Activated T-cell treated with anti-CD3 and anti-CD28 coated beads, Interleukin-2, amount 50 U/mL, for 4 hours (primary cell): ENCODE measurements at regions not wholly inside any gene's neighbourhood (a gene's known extent, or its start where the extent isn't known, plus 50 kb on each side); places are given as distances from the start of the nearest gene placed in this dataset.
"Not testable (repeated sequence)": the region's sequence is repeated elsewhere in the genome, so short reads cannot be mapped to it uniquely, and the experiment has no call there.

Experiments
- ATAC-seq, 2 donors: fragments of 200-7000 bp; cut with Tn5 transposase; one replicate each; pipeline ENCODE4 v1.10.0; 2021
- DNase-seq: peaks from one replicate; pipeline ENCODE4 v3.0.0-alpha.2; 2020
- H3K27me3 Mint-ChIP-seq: one replicate; pipeline ENCODE4 v1.8.0; 2021; ENCODE audit warnings: low read depth, mixed read lengths
- H3K36me3 Mint-ChIP-seq: one replicate; pipeline ENCODE4 v1.8.0; 2022; ENCODE audit warnings: mixed read lengths; ENCODE audit not compliant: insufficient read depth
- H3K4me1 Mint-ChIP-seq: one replicate; pipeline ENCODE4 v1.8.0; 2021; ENCODE audit warnings: low read depth, mixed read lengths
- H3K4me3 Mint-ChIP-seq: one replicate; pipeline ENCODE4 v1.8.0; 2021; ENCODE audit warnings: mild to moderate bottlenecking, moderate library complexity, mixed read lengths
- H3K9me3 Mint-ChIP-seq: one replicate; pipeline ENCODE4 v1.8.0; 2021; ENCODE audit warnings: mixed read lengths

- Mint-ChIP-seq H3K27me3 (no peaks in the 10 kb centered on the region), H3K4me3 (no peak overlapping the region), H3K36me3 (no peaks in the 10 kb centered on the region), H3K9me3 (no peaks in the 10 kb centered on the region), H3K4me1 (peaks cover 11% of the 10 kb centered on the region)
- DNase-seq = no peak
- ATAC-seq = no peak
Measured at GRCh38 chr1:229006121-229006870, 264.6 kb upstream of the RAB4A start.

DNA sequence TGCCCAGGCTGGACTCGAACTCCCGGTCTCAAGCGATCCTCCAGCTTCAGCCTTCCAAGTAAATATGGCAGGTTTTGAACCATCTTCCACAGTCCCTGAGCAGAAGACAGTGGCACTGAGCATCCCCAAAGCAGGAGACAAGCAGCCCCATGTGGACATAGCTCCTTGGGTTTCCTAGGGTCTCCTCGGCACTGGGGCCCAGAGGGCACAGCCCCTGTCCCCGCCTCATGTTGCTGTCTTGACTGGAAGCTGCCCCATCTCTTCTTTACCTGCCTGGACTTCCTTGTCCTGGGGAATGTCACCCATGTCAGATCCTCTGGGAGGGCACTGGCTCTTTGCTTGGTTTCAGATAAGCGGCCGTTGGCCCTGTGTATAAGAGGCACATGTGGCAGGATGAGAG, 263.7 kb upstream of the RAB4A start:
- H3K27me3 Mint-ChIP-seq = no peaks in the 10 kb centered on the region
- ATAC-seq = no peak
- H3K9me3 Mint-ChIP-seq = no peaks in the 10 kb centered on the region
- peaks cover 5% of the 10 kb centered on the region for H3K4me1 Mint-ChIP-seq
- no peak overlapping the region for H3K4me3 Mint-ChIP-seq
- H3K36me3 Mint-ChIP-seq = no peaks in the 10 kb centered on the region
- no peak for DNase-seq

GRCh38 chr1:229007701-229008100, 263.2 kb upstream of the RAB4A start:
- Mint-ChIP-seq H3K27me3 (no peaks in the 10 kb centered on the region), H3K36me3 (no peaks in the 10 kb centered on the region), H3K4me1 (peaks cover 1% of the 10 kb centered on the region), H3K9me3 (no peaks in the 10 kb centered on the region), H3K4me3 (no peak overlapping the region)
- DNase-seq = no peak
- ATAC-seq = no peak

DNA sequence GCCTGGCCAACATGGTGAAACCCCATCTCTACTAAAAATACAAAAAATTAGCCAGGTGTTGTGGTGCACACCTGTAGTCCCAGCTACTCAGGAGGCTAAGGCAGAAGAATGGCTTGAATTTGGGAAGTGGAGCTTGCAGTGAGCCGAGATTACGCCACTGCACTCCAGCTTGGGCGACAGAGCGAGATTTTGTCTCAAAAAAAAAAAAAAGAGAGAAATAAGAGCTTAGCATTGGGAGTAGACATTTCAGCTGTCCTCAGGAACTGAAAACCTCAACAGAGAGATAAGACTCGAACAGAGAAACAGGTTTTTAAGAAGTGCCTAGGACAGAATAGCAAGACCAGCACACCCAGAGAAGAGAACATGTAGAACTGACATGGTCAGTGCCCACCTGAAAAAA, 262.6 kb upstream of the RAB4A start:
- ATAC-seq, H3K4me1 Mint-ChIP-seq, DNase-seq: not testable (repeated sequence)

DNA sequence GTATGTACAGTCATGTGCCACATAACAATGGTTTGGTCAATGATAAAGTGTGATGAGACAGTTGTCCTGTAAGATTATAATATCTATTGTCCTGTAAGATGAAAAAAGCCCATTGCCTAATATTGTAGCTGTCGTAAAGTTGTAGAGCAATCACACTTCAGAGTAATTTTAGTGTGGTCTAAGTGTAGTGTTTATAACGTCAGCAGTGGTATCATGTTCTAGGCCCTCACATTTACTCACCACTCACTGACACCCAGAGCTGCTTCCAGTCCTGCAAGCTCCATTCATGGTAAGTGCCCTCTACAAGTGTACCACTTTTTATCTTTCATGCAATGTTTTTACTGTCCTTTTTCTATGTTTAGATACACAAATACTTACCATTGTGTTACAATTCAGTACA, 259.9 kb upstream of the RAB4A start:
- Mint-ChIP-seq H3K27me3 (peaks cover 4% of the 10 kb centered on the region), H3K36me3 (no peaks in the 10 kb centered on the region), H3K4me3 (no peak overlapping the region), H3K9me3 (no peaks in the 10 kb centered on the region), H3K4me1 (no peaks in the 10 kb centered on the region)
- ATAC-seq = no peak
- no peak for DNase-seq

More for the DNA sequence above, 262.6 kb upstream of the RAB4A start:
- not testable (repeated sequence) for H3K9me3 Mint-ChIP-seq, H3K4me3 Mint-ChIP-seq, H3K36me3 Mint-ChIP-seq, H3K27me3 Mint-ChIP-seq

DNA sequence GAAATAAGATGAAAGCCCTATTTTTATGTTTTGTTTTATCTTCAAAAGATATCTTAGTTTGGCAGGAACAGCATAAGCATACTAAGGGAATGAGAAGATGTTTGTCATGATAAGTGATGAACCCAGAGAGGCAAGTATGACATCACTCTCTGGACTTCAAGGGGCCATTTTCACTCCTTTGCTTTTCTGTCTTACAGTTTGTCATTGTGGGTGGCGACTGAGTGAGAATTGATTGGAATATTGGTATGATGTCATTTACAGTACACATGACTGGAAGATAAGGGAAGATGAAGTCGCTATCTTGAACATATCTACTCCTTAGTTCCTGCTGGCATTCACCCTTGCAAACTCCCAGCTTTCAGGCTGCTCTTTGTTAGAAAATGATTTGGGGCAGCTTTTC, 258.1 kb upstream of the RAB4A start:
- H3K4me1 Mint-ChIP-seq = no peaks in the 10 kb centered on the region
- DNase-seq (no peak), ATAC-seq (no peak)
- H3K27me3 Mint-ChIP-seq = peaks cover 8% of the 10 kb centered on the region
- no peak overlapping the region for H3K4me3 Mint-ChIP-seq
- no peaks in the 10 kb centered on the region for H3K9me3 Mint-ChIP-seq
- H3K36me3 Mint-ChIP-seq = no peaks in the 10 kb centered on the region

- no peak overlapping the region for H3K4me3 Mint-ChIP-seq
- H3K4me1 Mint-ChIP-seq = no peaks in the 10 kb centered on the region
- H3K9me3 Mint-ChIP-seq = no peaks in the 10 kb centered on the region
- peaks cover 8% of the 10 kb centered on the region for H3K27me3 Mint-ChIP-seq
- ATAC-seq = no peak
- H3K36me3 Mint-ChIP-seq = no peaks in the 10 kb centered on the region
- no peak for DNase-seq
Measured at GRCh38 chr1:229013981-229014380, 256.9 kb upstream of the RAB4A start.

GRCh38 chr1:229015806-229016205, 255.1 kb upstream of the RAB4A start:
- ATAC-seq = no peak

DNA sequence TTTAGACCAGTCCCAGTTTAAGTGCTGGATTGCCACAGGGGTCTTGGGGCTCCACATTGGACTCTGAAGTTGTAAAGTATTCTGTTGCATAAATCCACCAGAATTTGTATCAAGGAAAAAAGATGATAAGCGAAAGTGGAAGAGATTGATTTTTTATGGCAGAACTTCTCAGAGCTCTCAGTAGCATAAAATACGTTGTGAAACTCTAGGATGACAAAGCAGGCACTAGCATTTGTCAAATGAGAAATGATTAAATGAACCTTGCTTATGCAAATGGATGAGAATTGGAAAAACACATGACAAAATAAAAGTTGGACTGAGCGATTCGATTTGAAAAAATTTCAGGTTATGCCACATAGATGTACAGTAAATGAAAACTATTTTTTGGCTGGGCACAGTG, 253.8 kb upstream of the RAB4A start:
- H3K4me3 Mint-ChIP-seq = no peak overlapping the region
- H3K9me3 Mint-ChIP-seq = no peaks in the 10 kb centered on the region
- H3K36me3 Mint-ChIP-seq = no peaks in the 10 kb centered on the region
- ATAC-seq (no peak), DNase-seq (no peak)
- H3K4me1 Mint-ChIP-seq = no peaks in the 10 kb centered on the region
- peaks cover 8% of the 10 kb centered on the region for H3K27me3 Mint-ChIP-seq

More at GRCh38 chr1:229015806-229016205, 255.1 kb upstream of the RAB4A start:
- Mint-ChIP-seq H3K4me1 (no peaks in the 10 kb centered on the region), H3K4me3 (no peak overlapping the region), H3K9me3 (no peaks in the 10 kb centered on the region), H3K36me3 (no peaks in the 10 kb centered on the region), H3K27me3 (peaks cover 8% of the 10 kb centered on the region)
- no peak for DNase-seq

GRCh38 chr1:229018674-229019295, 252.1 kb upstream of the RAB4A start:
- DNase-seq (no peak), ATAC-seq (no peak)
- H3K4me1 Mint-ChIP-seq = no peaks in the 10 kb centered on the region
- no peaks in the 10 kb centered on the region for H3K36me3 Mint-ChIP-seq
- no peak overlapping the region for H3K4me3 Mint-ChIP-seq
- H3K27me3 Mint-ChIP-seq = peaks cover 8% of the 10 kb centered on the region
- no peaks in the 10 kb centered on the region for H3K9me3 Mint-ChIP-seq

DNA sequence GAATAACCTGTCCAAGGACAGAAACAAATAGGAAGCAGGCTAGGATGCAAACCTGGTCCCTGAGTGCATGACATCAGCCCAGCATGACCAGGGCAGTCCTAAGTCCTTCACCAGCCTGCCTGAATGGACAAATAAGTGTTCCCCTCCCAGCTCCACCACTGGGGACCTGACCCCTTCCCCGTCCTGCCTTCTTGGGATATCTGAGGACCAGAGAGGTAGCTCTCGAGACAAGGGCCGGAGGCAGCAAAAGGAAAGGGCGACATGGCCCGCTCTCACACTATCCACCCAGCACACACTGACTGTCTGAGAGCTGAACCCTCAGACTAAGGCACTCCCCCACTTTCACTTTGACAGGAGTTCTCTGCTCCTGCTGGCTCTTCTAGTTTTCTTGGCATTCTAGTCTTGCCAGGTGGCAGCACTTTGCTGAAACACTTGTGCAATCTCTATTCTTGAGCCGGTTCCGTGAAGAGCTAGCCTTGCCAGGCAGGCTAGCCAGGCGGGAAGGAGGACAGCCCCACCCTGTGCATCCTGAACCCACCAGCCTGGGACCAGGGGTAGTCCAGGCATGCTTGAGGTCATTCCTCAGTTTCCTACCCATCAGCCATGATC, 251.1 kb upstream of the RAB4A start:
- Mint-ChIP-seq H3K36me3 (no peaks in the 10 kb centered on the region), H3K4me3 (no peak overlapping the region), H3K4me1 (no peaks in the 10 kb centered on the region), H3K9me3 (no peaks in the 10 kb centered on the region), H3K27me3 (peaks cover 3% of the 10 kb centered on the region)
- ATAC-seq (no peak), DNase-seq (no peak)

DNA sequence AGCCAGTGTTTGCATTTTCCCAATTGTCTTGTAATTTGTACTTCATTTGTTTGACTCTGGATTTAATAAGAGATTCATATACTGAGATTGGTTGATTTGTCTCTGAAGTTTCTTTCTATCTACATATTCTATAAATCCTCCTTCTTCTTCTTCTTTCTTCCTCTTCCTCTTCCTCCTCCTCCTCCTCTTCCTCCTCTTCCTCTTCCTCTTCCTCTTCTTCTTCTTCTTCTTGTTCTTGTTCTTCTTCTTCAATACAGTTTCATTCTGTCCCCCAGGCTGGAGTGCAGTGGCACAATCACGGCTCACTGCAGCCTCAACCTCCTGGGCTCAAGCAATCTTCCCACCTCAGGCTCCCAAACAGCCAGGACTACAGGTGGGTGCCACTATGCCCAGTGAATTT, 249.9 kb upstream of the RAB4A start:
- H3K9me3 Mint-ChIP-seq, H3K4me3 Mint-ChIP-seq, H3K36me3 Mint-ChIP-seq, H3K27me3 Mint-ChIP-seq, H3K4me1 Mint-ChIP-seq, DNase-seq, ATAC-seq: not testable (repeated sequence)

GRCh38 chr1:229022595-229023333, 248.1 kb upstream of the RAB4A start:
- no peaks in the 10 kb centered on the region for H3K9me3 Mint-ChIP-seq
- no peak for DNase-seq
- no peaks in the 10 kb centered on the region for H3K36me3 Mint-ChIP-seq
- H3K4me1 Mint-ChIP-seq = peaks cover 9% of the 10 kb centered on the region
- H3K4me3 Mint-ChIP-seq = no peak overlapping the region
- no peak for ATAC-seq
- H3K27me3 Mint-ChIP-seq = no peaks in the 10 kb centered on the region

DNA sequence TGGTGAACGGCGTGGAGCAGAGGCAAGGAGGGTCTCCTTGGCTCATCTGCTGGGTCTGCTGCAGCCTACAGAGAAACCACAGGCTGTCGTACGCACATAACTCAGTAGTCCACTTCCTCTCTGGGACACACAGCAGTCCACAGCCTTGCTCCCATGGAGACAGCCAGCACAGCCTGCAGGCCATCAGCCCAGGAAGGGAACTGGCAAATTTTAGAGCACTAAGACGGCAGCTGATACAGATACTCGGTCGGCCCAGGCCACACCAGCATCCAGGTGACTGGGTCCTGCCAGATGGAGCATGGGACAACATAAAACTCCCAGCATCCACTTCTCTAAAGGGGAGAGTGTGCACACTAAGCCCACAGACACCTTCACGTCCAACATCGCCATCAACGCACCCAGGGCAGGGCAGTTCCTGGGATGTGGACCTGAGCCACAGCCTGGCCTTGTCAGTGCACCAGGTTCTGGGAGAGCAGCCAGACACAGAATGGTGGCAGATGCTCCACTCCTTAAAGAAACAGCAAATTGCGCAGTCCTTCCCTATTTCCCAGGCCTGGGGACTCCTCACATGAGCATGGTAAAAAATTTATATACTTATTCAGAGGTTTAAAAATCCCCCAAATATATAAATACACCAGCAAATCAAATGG, 247.1 kb upstream of the RAB4A start:
- Mint-ChIP-seq H3K4me1 (peaks cover 16% of the 10 kb centered on the region), H3K27me3 (no peaks in the 10 kb centered on the region), H3K9me3 (no peaks in the 10 kb centered on the region), H3K36me3 (no peaks in the 10 kb centered on the region), H3K4me3 (no peak overlapping the region)
- no peak for ATAC-seq
- DNase-seq = no peak
